Astrocyte of the cerebellum (primary cell): ENCODE measurements at regions not wholly inside any gene's neighbourhood (a gene's known extent, or its start where the extent isn't known, plus 50 kb on each side); places are given as distances from the start of the nearest gene placed in this dataset.

Experiments used
- DNase-seq: peaks from one replicate; pipeline ENCODE4 v3.0.0-alpha.2; 2011; ENCODE audit warnings: low read depth
- H3K4me3 ChIP-seq: 2 replicates; pipeline ENCODE4 v1.5.1; 2011; ENCODE audit warnings: mild to moderate bottlenecking, low read depth, low read length, moderate library complexity
- in situ Hi-C: cut with HindIII; loops from 2 replicates; pipeline ENCODE4 v1.10.0; 2017; ENCODE audit warnings: low sequenced_read_pairs
- TF ChIP-seq, protein P1 (sequence below): IDR thresholded peaks from 2 replicates; pipeline ENCODE4 v1.5.1; 2012; ENCODE audit warnings: low read length, low read depth, moderate library complexity, mild to moderate bottlenecking; ENCODE audit errors: missing control alignments

DNA sequence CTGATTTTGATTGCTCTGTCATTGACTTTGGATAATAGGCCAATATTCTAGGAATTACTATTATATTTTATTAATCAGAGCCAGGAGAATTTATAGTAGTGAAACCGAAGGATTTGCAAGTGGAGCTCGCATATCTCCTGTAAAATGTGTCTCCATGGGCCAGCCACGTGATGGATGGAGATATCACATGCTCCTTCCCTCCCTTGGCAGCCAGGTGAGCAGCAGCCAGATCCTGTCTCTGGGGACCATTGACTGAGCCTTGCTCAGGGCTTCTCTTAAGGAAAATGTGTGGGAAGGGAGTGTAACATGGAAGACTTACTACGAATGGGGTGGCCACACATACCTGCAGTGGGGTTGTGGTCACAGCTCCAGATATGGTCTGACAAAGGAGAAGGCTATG is 144.7 kb upstream of the RGMA start:
- no peak for DNase-seq
- H3K4me3 ChIP-seq = no peak overlapping the region
- TF ChIP-seq, protein P1, sequence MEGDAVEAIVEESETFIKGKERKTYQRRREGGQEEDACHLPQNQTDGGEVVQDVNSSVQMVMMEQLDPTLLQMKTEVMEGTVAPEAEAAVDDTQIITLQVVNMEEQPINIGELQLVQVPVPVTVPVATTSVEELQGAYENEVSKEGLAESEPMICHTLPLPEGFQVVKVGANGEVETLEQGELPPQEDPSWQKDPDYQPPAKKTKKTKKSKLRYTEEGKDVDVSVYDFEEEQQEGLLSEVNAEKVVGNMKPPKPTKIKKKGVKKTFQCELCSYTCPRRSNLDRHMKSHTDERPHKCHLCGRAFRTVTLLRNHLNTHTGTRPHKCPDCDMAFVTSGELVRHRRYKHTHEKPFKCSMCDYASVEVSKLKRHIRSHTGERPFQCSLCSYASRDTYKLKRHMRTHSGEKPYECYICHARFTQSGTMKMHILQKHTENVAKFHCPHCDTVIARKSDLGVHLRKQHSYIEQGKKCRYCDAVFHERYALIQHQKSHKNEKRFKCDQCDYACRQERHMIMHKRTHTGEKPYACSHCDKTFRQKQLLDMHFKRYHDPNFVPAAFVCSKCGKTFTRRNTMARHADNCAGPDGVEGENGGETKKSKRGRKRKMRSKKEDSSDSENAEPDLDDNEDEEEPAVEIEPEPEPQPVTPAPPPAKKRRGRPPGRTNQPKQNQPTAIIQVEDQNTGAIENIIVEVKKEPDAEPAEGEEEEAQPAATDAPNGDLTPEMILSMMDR = no peak
- in situ Hi-C loops = no loop called here

DNA sequence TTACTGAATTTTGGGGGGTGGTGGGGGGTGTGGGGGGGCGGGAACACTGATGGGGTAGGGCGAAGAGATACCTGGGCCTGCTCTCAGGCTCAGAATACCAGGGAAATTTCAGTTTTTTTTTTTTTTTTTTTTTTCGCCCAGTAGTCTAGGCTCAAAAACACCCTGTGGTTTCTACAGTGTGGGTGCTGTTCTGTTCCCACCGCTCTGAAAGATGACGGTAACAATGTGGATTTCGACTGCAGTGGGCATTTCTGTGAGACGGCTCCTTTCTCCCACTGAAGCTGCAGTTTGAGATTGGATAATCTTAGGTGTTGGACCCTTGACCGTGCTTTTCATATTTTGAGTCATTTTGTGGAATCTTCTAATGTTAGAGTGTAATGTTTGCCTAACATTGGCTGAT is 143.8 kb upstream of the RGMA start:
- TF ChIP-seq, protein P1 = no peak
- H3K4me3 ChIP-seq = no peak overlapping the region
- in situ Hi-C loops = no loop called here
- no peak for DNase-seq

DNA sequence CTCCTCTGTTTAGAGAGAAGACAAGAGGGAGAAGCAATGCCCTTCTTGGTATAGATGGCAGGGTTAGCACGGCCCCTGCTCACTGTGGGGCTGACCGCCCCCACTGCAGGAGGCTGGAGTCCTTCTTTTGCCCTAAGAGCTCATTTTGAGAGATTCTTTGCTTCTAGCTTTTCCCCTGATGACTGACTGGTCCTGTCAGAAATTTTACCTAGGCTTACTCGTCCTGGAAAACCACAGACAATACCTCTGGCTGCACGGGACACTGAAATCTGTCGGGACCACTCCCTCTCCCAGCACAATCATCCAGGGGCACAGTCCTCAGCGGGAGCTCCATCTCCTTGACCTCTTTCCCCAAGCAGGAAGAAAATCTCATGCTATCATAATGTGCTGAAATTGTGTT is 143.0 kb upstream of the RGMA start:
- in situ Hi-C loops = no loop called here
- H3K4me3 ChIP-seq = no peak overlapping the region
- DNase-seq = no peak
- TF ChIP-seq, protein P1 = no peak

DNA sequence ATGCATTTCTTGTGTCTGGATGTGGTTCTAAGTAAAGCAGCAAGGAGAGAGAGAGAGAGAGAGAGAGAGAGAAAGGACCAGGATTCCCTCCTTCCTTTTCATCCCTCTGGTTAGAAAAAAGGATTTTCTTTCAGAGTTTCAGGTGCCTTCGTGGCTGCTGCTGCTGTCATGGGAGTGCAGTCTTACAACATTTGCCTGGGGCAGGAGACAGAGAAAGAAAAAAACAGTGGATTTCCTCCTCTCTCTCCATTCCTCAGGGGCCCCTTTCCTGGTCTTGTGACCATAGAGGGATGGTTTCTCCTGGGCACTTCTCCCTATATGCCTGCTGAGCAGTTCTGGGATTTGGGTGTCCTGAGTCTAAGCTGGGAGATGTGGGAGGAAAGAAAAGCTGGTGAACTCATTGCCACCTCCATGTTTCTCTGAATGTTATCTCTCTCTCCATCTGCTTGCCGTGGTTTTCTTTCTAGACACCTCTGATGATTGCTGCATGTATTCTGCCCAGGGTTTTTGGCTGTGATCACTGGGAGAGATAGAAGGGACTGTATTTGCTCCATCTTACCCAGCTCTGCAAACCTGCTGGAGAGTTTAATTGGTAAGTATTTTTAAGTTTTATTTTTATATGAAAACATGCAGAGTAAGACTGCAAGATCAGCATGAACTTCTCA is 142.4 kb upstream of the RGMA start:
- TF ChIP-seq, protein P1 = no peak
- in situ Hi-C loops = no loop called here
- no peak overlapping the region for H3K4me3 ChIP-seq
- no peak for DNase-seq

DNA sequence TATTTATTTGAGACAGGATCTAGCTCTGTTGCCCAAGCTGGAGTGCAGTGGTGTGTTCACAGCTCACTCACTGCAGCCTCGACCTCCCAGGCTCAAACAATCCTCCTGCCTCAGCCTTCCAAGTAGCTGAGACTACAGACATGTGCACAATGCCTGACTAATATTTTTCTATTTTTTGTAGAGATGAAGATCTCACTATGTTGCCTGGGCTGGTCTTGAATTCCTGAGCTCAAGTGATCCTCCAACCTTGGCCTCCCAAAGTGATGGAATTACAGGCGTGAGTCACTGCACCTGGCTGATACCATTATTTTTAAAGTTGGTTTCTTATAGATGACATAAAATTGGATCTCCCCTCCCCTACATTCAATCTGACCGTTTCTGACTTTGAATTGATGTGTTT is 139.5 kb upstream of the RGMA start:
- no peak for DNase-seq
- H3K4me3 ChIP-seq = no peak overlapping the region
- TF ChIP-seq, protein P1 = no peak
- in situ Hi-C loops = no loop called here

DNA sequence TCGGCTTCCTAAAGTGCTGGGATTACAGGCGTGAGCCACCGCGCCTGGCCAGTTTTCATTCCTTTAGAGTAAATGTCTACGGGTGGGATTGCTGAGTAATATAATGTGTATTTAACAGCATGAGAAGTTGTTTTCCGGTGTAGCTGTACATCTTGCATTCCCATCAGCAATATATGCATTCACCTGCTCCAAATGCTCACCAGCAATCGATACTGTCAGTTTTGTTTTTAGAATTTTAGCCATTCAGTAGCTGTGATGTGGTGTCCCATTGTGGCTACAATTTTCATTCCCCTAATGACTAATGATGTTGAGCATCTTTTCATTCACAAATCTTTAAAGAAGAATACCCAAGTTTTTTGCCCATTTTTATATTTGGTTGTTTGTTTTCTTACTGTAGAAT is 134.8 kb upstream of the RGMA start:
- DNase-seq = no peak
- TF ChIP-seq, protein P1 = no peak
- H3K4me3 ChIP-seq = no peak overlapping the region
- in situ Hi-C loops = no loop called here
